Thyroid gland (tissue), 4 donors: ENCODE measurements at regions not wholly inside any gene's neighbourhood (a gene's known extent, or its start where the extent isn't known, plus 50 kb on each side); places are given as distances from the start of the nearest gene placed in this dataset.

Experiments used
- POLR2A ChIP-seq, 2 donors: fragments of 450-650 bp; IDR thresholded peaks; one replicate each; pipeline ENCODE4 v1.6.1; 2017; ENCODE audit warnings: antibody characterized with exemption in 2 of 2, mild to moderate bottlenecking in 2 of 2, moderate library complexity in 1 of 2
- TF ChIP-seq, protein P1 (sequence below), 6 experiments: fragments of 200-600 bp in 3 of 6; fragments of 450-650 bp in 3 of 6; sonication (generic) in 3 of 6; IDR thresholded peaks; one replicate each; pipeline ENCODE4 v1.5.1; 2016 to 2019; ENCODE audit warnings: antibody characterized with exemption in 6 of 6, mild to moderate bottlenecking in 2 of 6, inconsistent platforms in 1 of 6, moderate library complexity in 1 of 6

DNA sequence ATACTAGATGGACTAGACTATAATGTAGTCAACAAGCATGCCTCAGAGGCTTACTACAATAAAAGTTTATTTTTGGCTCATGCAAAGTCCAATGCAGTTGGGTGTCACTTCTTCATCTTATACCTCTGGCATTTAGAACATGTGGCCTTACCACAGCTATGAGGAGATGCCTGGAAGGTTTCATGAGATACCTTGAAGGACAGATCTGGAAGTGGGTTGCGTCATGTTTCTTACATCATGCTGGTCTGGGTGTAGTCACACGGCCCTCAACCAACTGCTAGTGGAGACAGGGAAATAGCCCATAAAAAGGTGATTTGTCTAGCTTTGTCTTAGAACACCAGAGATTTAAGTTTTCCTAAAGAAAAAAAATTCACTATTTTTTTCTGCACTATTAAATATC lies 91.7 kb upstream of the MMADHC start:
- TF ChIP-seq, protein P1, sequence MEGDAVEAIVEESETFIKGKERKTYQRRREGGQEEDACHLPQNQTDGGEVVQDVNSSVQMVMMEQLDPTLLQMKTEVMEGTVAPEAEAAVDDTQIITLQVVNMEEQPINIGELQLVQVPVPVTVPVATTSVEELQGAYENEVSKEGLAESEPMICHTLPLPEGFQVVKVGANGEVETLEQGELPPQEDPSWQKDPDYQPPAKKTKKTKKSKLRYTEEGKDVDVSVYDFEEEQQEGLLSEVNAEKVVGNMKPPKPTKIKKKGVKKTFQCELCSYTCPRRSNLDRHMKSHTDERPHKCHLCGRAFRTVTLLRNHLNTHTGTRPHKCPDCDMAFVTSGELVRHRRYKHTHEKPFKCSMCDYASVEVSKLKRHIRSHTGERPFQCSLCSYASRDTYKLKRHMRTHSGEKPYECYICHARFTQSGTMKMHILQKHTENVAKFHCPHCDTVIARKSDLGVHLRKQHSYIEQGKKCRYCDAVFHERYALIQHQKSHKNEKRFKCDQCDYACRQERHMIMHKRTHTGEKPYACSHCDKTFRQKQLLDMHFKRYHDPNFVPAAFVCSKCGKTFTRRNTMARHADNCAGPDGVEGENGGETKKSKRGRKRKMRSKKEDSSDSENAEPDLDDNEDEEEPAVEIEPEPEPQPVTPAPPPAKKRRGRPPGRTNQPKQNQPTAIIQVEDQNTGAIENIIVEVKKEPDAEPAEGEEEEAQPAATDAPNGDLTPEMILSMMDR (IDR thresholded peaks at IDR 0.05), result no peak
- no peak for TF ChIP-seq POLR2A (IDR thresholded peaks at IDR 0.05)
